Lung (tissue), 11 donors: ENCODE measurements at regions not wholly inside any gene's neighbourhood (a gene's known extent, or its start where the extent isn't known, plus 50 kb on each side); places are given as distances from the start of the nearest gene placed in this dataset.
A peak's percentile ranks its signal among the peaks of the same experiment; 100 is the strongest.

Experiments used
- ATAC-seq: fragments of 200-7000 bp; cut with Tn5 transposase; one replicate; pipeline ENCODE4 v1.9.1; 2020; ENCODE audit warnings: moderate number of reproducible peaks; ENCODE audit not compliant: insufficient read depth, low FRiP score
- DNase-seq, 3 donors: peaks; one replicate each; pipeline ENCODE4 v3.0.0-alpha.2; 2013 to 2017
- H3K27ac ChIP-seq, 2 donors: one replicate each; pipeline ENCODE4 v1.5.1; 2013; ENCODE audit warnings: mild to moderate bottlenecking in 2 of 2, moderate library complexity in 2 of 2, control low read depth in 1 of 2, inconsistent platforms in 1 of 2, low read depth in 1 of 2, low read length in 1 of 2
- H3K27me3 ChIP-seq, 3 donors: one replicate each; pipeline ENCODE4 v1.5.1; 2013; ENCODE audit warnings: low read length in 2 of 3; ENCODE audit not compliant: control insufficient read depth in 3 of 3, insufficient read depth in 3 of 3
- H3K36me3 ChIP-seq, 4 donors: one replicate each; pipeline ENCODE4 v1.5.1; 2013; ENCODE audit warnings: low read length in 4 of 4, mild to moderate bottlenecking in 1 of 4, moderate library complexity in 1 of 4; ENCODE audit not compliant: control insufficient read depth in 4 of 4, insufficient read depth in 4 of 4
- H3K4me1 ChIP-seq, 5 donors: one replicate each; pipeline ENCODE4 v1.5.1; 2013; ENCODE audit warnings: low read length in 5 of 5, mild to moderate bottlenecking in 2 of 5, moderate library complexity in 1 of 5; ENCODE audit not compliant: control insufficient read depth in 5 of 5, insufficient read depth in 5 of 5
- H3K4me3 ChIP-seq: one replicate; pipeline ENCODE4 v1.5.1; 2013; ENCODE audit warnings: mild to moderate bottlenecking, control low read depth, moderate library complexity
- H3K9ac ChIP-seq, 2 donors: one replicate each; pipeline ENCODE4 v1.5.1; 2013; ENCODE audit warnings: low read length in 2 of 2, control low read depth in 1 of 2; ENCODE audit not compliant: insufficient read depth in 1 of 2
- H3K9me3 ChIP-seq, 4 donors: one replicate each; pipeline ENCODE4 v1.5.1; 2013; ENCODE audit warnings: low read length in 3 of 4, mild to moderate bottlenecking in 1 of 4, moderate library complexity in 1 of 4; ENCODE audit not compliant: control insufficient read depth in 4 of 4, insufficient read depth in 3 of 4
- WGBS, 2 donors: extraction: QIAGEN DNeasy Blood & Tissue Kit; methylation state at CpG; one replicate each; pipeline ENCODE4 v1.1.7; 2013; 5-methylcytosine and 5-hydroxymethylcytosine counted together
- TF ChIP-seq, protein P1 (sequence below): IDR thresholded peaks from 2 replicates; pipeline ENCODE4 v1.5.1; 2012; ENCODE audit warnings: mild to moderate bottlenecking; ENCODE audit errors: control extremely low read depth, extremely low read depth
- donor health status: control.
- donor health status: control.
- donor health status: Bipolar disorder and iron deficiency.
- donor health status: healthy.
- donor health status: DM: yes; HTN: yes; CAD: no.

DNA sequence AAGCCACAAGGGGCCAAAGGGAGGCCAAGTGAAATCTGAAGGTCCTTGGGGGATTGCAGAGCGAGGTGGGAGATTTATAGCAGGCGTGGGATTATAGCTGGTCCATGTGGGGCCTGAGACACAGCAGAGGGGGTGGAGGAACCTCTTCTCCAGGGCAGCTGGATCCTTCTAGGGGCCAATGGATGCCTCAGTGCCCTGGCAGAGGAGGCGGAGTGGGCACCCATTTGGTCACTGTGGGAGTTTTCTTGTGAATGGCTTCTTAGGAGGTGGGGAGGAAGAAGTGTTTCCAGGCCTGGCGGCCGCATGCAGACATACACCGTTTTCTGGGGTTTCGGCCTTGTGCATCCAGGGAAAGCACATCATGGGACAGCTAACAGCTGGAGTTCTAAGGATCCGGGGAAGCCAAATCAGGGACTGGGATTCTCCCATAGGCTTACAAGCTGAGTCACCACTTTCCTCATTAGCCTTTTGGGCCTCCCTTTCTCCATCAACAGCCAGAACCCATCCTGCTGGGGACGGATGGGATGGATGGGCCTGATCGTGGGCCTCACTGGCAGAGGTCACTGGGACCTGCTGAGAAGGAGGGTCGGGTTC, 76.5 kb downstream of the RHOU start:
- Histone ChIP-seq H3K9ac (no peak overlapping the region), H3K4me1 (peaks cover 0 to 27% (median 10%) of the 10 kb centered on the region in 5 donors), H3K4me3 (no peak overlapping the region), H3K27me3 (no peaks in the 10 kb centered on the region), H3K36me3 (no peaks in the 10 kb centered on the region), H3K9me3 (no peaks in the 10 kb centered on the region), H3K27ac (peak overlapping the region in 1 of 2 donors; percentile 14)
- TF ChIP-seq, protein P1, sequence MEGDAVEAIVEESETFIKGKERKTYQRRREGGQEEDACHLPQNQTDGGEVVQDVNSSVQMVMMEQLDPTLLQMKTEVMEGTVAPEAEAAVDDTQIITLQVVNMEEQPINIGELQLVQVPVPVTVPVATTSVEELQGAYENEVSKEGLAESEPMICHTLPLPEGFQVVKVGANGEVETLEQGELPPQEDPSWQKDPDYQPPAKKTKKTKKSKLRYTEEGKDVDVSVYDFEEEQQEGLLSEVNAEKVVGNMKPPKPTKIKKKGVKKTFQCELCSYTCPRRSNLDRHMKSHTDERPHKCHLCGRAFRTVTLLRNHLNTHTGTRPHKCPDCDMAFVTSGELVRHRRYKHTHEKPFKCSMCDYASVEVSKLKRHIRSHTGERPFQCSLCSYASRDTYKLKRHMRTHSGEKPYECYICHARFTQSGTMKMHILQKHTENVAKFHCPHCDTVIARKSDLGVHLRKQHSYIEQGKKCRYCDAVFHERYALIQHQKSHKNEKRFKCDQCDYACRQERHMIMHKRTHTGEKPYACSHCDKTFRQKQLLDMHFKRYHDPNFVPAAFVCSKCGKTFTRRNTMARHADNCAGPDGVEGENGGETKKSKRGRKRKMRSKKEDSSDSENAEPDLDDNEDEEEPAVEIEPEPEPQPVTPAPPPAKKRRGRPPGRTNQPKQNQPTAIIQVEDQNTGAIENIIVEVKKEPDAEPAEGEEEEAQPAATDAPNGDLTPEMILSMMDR: no peak
- ATAC-seq: no peak
- DNase-seq: no peak
- WGBS, 2 donors: 91 to 94% methylated on average over 11 of the region's 11 CpGs

DNA sequence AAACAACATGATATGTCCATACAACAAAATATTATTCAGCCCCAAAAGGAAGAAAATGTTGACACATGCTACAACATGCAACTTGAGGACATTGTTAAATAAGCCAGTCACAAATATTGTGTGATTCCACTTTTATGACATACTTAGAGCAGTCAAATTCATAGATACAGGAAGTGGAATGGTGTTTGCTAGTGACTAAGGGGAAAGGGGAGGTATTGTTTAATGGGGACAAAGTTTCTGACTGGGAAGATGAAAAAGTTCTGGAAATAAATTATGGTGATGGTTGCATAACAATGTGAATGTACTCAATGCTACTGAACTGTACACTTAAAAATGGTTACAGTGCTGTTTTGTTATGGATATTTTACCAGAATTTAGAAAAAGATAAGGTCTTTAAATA, 77.7 kb downstream of the RHOU start:
- no peak for DNase-seq
- Histone ChIP-seq H3K4me1 (peaks cover 0 to 27% (median 10%) of the 10 kb centered on the region in 5 donors), H3K9ac (no peak overlapping the region), H3K9me3 (no peaks in the 10 kb centered on the region), H3K36me3 (no peaks in the 10 kb centered on the region), H3K4me3 (no peak overlapping the region), H3K27ac (no peak overlapping the region), H3K27me3 (no peaks in the 10 kb centered on the region)
- no peak for ATAC-seq
- TF ChIP-seq, protein P1: no peak

DNA sequence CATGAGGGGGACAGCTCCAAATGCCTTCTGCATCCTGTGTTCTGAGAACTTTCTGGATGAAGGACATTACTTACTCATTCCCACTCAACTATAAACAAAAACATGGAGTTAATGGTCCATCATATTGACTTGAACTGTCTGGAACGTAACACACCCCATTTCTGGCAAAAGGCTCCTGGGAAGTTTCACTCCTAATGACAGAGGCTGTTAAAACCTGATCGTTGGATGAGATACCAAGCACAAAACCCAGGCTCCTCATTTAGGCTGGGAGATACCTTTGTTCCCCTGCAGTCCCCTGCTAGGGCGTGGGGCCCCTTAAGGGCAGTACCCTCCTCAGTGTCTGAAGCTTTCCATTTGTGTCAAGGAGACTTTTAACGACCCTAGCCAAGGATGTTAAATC, 78.9 kb downstream of the RHOU start:
- Histone ChIP-seq H3K4me1 (peaks cover 0 to 27% (median 10%) of the 10 kb centered on the region in 5 donors), H3K4me3 (no peak overlapping the region), H3K36me3 (no peaks in the 10 kb centered on the region), H3K27me3 (no peaks in the 10 kb centered on the region), H3K9me3 (no peaks in the 10 kb centered on the region), H3K27ac (no peak overlapping the region), H3K9ac (no peak overlapping the region)
- DNase-seq (no peak), ATAC-seq (no peak)
- TF ChIP-seq, protein P1: no peak
- 56 to 66% methylated on average over 4 of the region's 4 CpGs for WGBS, 2 donors

DNA sequence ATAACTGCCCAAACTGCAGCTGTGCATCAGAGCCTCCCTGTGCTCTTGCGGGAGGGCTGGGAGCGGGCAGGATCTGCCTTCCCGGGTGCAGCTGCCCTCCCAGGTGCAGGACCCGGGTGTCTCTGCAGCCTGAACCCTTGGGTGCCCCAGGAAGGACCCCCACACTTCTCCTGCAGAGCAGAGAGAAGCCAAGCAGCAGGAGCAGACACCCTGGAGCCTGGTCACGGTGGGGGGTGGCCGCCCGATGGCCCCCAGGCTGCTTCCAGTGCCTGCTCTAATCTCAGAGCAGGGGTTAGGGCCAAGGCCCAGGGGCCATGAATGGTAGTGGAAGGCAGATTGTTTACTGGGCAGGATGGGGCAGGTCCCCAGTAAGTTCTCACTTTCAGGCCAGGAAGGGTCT, 83.0 kb downstream of the RHOU start:
- DNase-seq: no peak
- ATAC-seq: no peak

More for the DNA sequence above, 83.0 kb downstream of the RHOU start:
- no peak overlapping the region for H3K4me3 ChIP-seq
- H3K36me3 ChIP-seq: no peaks in the 10 kb centered on the region
- peaks cover 0 to 12% (median 0%) of the 10 kb centered on the region in 5 donors for H3K4me1 ChIP-seq
- no peak overlapping the region for H3K9ac ChIP-seq
- 80 to 88% methylated on average over 6 to 7 of the region's 7 CpGs for WGBS, 2 donors
- no peak overlapping the region for H3K27ac ChIP-seq
- no peaks in the 10 kb centered on the region for H3K27me3 ChIP-seq
- TF ChIP-seq, protein P1: no peak
- H3K9me3 ChIP-seq: no peaks in the 10 kb centered on the region
